ENCODE measurements at regions not wholly inside any gene's neighbourhood (a gene's known extent, or its start where the extent isn't known, plus 50 kb on each side); places are given as distances from the start of the nearest gene placed in this dataset.

DNA sequence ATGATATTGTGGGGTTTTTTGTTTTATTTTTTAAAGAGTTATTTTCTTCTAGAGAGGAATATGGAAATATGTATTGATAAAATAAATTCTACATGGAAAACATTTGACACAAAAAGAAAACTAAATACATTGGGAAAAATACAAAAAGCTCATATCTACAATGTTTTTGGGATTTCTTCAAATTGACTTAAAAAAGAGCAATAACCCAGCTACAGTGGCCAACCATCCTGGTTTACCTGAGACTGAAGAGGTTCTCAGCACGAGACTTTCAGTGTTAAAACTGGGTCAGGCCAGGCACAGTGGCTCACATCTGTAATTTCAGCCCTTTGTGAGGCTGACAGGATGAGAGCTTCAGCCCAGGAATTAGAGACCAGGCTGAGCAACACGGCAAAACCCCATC, 56.7 kb upstream of the MYCN start:
- Histone ChIP-seq H3K36me3 (ENCODE audit: control insufficient read depth, insufficient read depth, low read length) (no peaks in the 10 kb centered on the region), H3K9me3 (ENCODE audit: control insufficient read depth, insufficient read depth, low read length) (no peaks in the 10 kb centered on the region), H3K27me3 (ENCODE audit: control insufficient read depth, insufficient read depth, low read length) (no peaks in the 10 kb centered on the region), H3K4me1 (ENCODE audit: control insufficient read depth, insufficient read depth, low read length) (no peaks in the 10 kb centered on the region), H3K4me3 (ENCODE audit: low read length) (no peak overlapping the region), H3K27ac (ENCODE audit: low read length) (no peak overlapping the region)
- no peak for TF ChIP-seq CTCF (IDR thresholded peaks at IDR 0.05)
- no peak overlapping the region for H3K27ac Mint-ChIP-seq
- H3K4me1 Mint-ChIP-seq = no peaks in the 10 kb centered on the region
- no peaks in the 10 kb centered on the region for H3K27me3 Mint-ChIP-seq (ENCODE audit: low read depth in 2 of 2)
- H3K36me3 Mint-ChIP-seq = no peaks in the 10 kb centered on the region
- no peak for DNase-seq
- intact Hi-C loops (cut with micrococcal nuclease) = no loop called here
- H3K4me3 Mint-ChIP-seq = no peak overlapping the region
- peaks cover 0 to 3% of the 10 kb centered on the region in 2 donors for H3K9me3 Mint-ChIP-seq
- 74% methylated on average over 1 of the region's 2 CpGs for WGBS (ENCODE audit: insufficient coverage)
- no peak for ATAC-seq

DNA sequence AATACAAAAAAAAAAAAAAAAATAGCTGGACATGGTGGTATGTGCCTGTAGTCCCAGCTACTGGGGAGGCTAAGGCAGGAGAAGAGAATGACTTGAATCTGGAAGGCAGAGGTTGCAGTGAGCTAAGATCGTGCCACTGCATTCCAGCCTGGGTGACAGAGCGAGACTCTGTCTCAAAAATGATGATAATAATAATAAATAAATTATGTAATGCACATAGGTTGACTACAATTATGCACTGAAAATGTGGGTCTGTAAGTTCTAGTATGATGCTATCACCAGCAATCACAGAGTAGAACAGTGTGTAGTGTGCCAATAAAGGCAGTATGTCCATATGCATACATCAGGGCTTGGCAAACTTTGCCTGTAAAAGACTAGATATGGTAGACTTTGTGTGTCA, 55.6 kb upstream of the MYCN start:
- Mint-ChIP-seq H3K4me3 (no peak overlapping the region), H3K27ac (no peak overlapping the region), H3K27me3 (ENCODE audit: low read depth in 2 of 2) (no peaks in the 10 kb centered on the region), H3K36me3 (no peaks in the 10 kb centered on the region), H3K4me1 (no peaks in the 10 kb centered on the region), H3K9me3 (peaks cover 0 to 3% of the 10 kb centered on the region in 2 donors)
- Histone ChIP-seq H3K27ac (ENCODE audit: low read length) (no peak overlapping the region), H3K36me3 (ENCODE audit: control insufficient read depth, insufficient read depth, low read length) (no peaks in the 10 kb centered on the region), H3K9me3 (ENCODE audit: control insufficient read depth, insufficient read depth, low read length) (no peaks in the 10 kb centered on the region), H3K4me3 (ENCODE audit: low read length) (no peak overlapping the region), H3K4me1 (ENCODE audit: control insufficient read depth, insufficient read depth, low read length) (no peaks in the 10 kb centered on the region), H3K27me3 (ENCODE audit: control insufficient read depth, insufficient read depth, low read length) (no peaks in the 10 kb centered on the region)
- DNase-seq (no peak), ATAC-seq (no peak)
- no CpG with 5 or more reads among the region's 2 CpGs for WGBS (ENCODE audit: insufficient coverage)
- intact Hi-C loops (cut with micrococcal nuclease) = no loop called here
- no peak for TF ChIP-seq CTCF (IDR thresholded peaks at IDR 0.05)

DNA sequence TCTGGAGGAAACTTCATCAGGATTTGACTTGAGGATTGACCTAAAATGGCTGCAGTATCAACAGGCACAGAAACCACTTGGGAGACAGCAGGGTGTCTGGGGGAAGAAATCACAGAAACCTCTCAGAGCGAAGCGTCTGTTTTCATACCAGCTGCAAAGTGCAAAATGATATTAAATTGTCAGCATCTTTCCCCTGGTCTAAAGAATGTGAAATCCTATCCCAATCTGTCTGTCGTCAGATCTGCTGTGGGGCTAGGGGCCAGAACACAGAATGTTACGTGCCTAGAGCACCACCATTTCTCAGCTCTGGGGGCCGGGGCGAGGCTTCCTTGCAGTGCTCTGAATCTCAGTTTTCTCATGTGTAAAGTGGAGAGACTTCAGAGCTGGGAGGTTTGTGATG, 54.1 kb upstream of the MYCN start:
- H3K4me1 ChIP-seq (ENCODE audit: control insufficient read depth, insufficient read depth, low read length) = no peaks in the 10 kb centered on the region
- no peaks in the 10 kb centered on the region for H3K9me3 ChIP-seq (ENCODE audit: control insufficient read depth, insufficient read depth, low read length)
- no peaks in the 10 kb centered on the region for H3K36me3 ChIP-seq (ENCODE audit: control insufficient read depth, insufficient read depth, low read length)
- TF ChIP-seq CTCF (IDR thresholded peaks at IDR 0.05) = no peak
- ATAC-seq (no peak), DNase-seq (no peak)
- no peak overlapping the region for H3K27ac ChIP-seq (ENCODE audit: low read length)
- H3K9me3 Mint-ChIP-seq = no peaks in the 10 kb centered on the region
- H3K27ac Mint-ChIP-seq = no peak overlapping the region
- no peak overlapping the region for H3K4me3 ChIP-seq (ENCODE audit: low read length)
- no peaks in the 10 kb centered on the region for H3K36me3 Mint-ChIP-seq
- intact Hi-C loops (cut with micrococcal nuclease) = no loop called here
- H3K4me1 Mint-ChIP-seq = no peaks in the 10 kb centered on the region
- 95% methylated on average over 6 of the region's 6 CpGs for WGBS (ENCODE audit: insufficient coverage)
- no peaks in the 10 kb centered on the region for H3K27me3 Mint-ChIP-seq (ENCODE audit: low read depth in 2 of 2)
- H3K27me3 ChIP-seq (ENCODE audit: control insufficient read depth, insufficient read depth, low read length) = no peaks in the 10 kb centered on the region
- no peak overlapping the region for H3K4me3 Mint-ChIP-seq

GRCh38 chr2:15889442-15890123, 50.8 kb upstream of the MYCN start:
- no peak overlapping the region for H3K27ac ChIP-seq (ENCODE audit: low read length)
- H3K36me3 ChIP-seq (ENCODE audit: control insufficient read depth, insufficient read depth, low read length) = no peaks in the 10 kb centered on the region
- no peaks in the 10 kb centered on the region for H3K9me3 Mint-ChIP-seq
- WGBS (ENCODE audit: insufficient coverage) = 82% methylated on average over 15 of the region's 15 CpGs
- TF ChIP-seq CTCF (IDR thresholded peaks at IDR 0.05) = no peak
- no peaks in the 10 kb centered on the region for H3K4me1 ChIP-seq (ENCODE audit: control insufficient read depth, insufficient read depth, low read length)
- H3K9me3 ChIP-seq (ENCODE audit: control insufficient read depth, insufficient read depth, low read length) = no peaks in the 10 kb centered on the region
- no peak overlapping the region for H3K4me3 Mint-ChIP-seq
- H3K27me3 Mint-ChIP-seq (ENCODE audit: low read depth in 2 of 2) = no peaks in the 10 kb centered on the region
- H3K4me3 ChIP-seq (ENCODE audit: low read length) = no peak overlapping the region
- no peak overlapping the region for H3K27ac Mint-ChIP-seq
- H3K4me1 Mint-ChIP-seq = no peaks in the 10 kb centered on the region
- ATAC-seq (no peak), DNase-seq (no peak)
- H3K36me3 Mint-ChIP-seq = no peaks in the 10 kb centered on the region
- H3K27me3 ChIP-seq (ENCODE audit: control insufficient read depth, insufficient read depth, low read length) = no peaks in the 10 kb centered on the region
- intact Hi-C loops (cut with micrococcal nuclease) = no loop called here
